GM12873 (cell line): ENCODE measurements at regions not wholly inside any gene's neighbourhood (a gene's known extent, or its start where the extent isn't known, plus 50 kb on each side); places are given as distances from the start of the nearest gene placed in this dataset.

Experiments used
- CTCF ChIP-seq: IDR thresholded peaks from 2 replicates; pipeline ENCODE4 v1.5.1; 2012; ENCODE audit warnings: low read depth, mild to moderate bottlenecking, moderate library complexity, low read length, control low read depth; ENCODE audit not compliant: insufficient read depth; ENCODE audit errors: missing control alignments

- TF ChIP-seq CTCF: no peak
Observed at GRCh38 chr2:129781749-129782632, 197.5 kb upstream of the RAB6C start.

GRCh38 chr2:129782633-129782990 lies 196.9 kb upstream of the RAB6C start:
- TF ChIP-seq CTCF: no peak

GRCh38 chr2:129784486-129784885 lies 195.0 kb upstream of the RAB6C start:
- TF ChIP-seq CTCF: no peak

GRCh38 chr2:129791712-129792111 lies 187.8 kb upstream of the RAB6C start:
- TF ChIP-seq CTCF: no peak

- no peak for TF ChIP-seq CTCF
Observed at GRCh38 chr2:129793431-129793902, 186.0 kb upstream of the RAB6C start.

- no peak for TF ChIP-seq CTCF
Observed at GRCh38 chr2:129794116-129794515, 185.3 kb upstream of the RAB6C start.

- TF ChIP-seq CTCF: no peak
Observed at GRCh38 chr2:129794540-129794939, 184.9 kb upstream of the RAB6C start.
